ENCODE measurements at regions not wholly inside any gene's neighbourhood (a gene's known extent, or its start where the extent isn't known, plus 50 kb on each side); places are given as distances from the start of the nearest gene placed in this dataset.

DNA sequence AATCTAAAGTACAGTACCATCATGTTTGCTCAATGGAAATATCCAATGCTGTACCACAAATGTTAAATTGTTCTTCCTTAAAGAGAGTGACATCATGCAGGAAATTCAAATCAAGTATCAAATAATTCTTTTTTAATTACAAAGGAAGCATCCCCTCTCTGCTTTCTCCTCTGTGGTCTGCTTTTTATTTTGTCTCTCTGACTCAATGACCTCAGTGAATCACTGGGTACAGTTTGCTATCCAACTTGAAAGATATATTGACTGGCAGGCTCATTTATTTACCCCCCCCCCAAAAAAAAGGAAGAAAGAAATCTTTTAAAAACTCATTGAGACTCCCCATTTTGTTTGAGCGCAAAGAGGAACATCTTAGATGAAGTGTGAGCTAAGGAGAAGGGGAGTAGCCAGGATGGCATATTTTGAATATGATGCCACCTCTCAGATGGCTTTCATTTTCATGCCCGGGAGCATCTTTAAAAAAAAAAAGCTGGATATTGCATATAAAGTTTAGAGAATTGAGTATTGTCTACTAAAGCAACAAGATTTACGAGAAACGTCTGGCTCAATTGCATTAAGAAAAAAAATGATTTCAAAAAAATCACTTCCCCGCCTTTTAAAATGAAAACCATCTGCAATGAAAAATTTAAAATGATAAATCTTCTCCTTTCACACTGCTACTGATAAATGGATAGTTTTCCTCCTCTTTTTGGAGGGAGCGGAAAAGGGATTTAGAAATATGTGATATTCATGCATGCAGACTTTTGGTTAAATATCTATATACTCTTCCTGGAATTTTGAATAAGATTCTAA is 307.1 kb upstream of the DPH6 start:
- no peak for DNase-seq
- no peaks in the 10 kb centered on the region for H3K4me1 Mint-ChIP-seq
- Histone ChIP-seq H3K27ac (ENCODE audit: insufficient read depth, low read length, poor library complexity, severe bottlenecking) (no peak overlapping the region), H3K36me3 (ENCODE audit: control insufficient read depth, insufficient read depth, low read length) (no peaks in the 10 kb centered on the region), H3K4me3 (ENCODE audit: low read depth, low read length) (no peak overlapping the region), H3K27me3 (ENCODE audit: control insufficient read depth, insufficient read depth, low read length) (no peaks in the 10 kb centered on the region), H3K9me3 (ENCODE audit: control insufficient read depth in 2 of 2, low read length in 2 of 2) (no peaks in the 10 kb centered on the region), H3K4me1 (ENCODE audit: control insufficient read depth, insufficient read depth, low read length, poor library complexity, severe bottlenecking) (no peaks in the 10 kb centered on the region)
- no peak overlapping the region for H3K4me3 Mint-ChIP-seq
- no peak overlapping the region for H3K27ac Mint-ChIP-seq
- H3K27me3 Mint-ChIP-seq, result no peaks in the 10 kb centered on the region
- peaks cover 0 to 4% (median 0%) of the 10 kb centered on the region in 7 donors for H3K9me3 Mint-ChIP-seq
- H3K36me3 Mint-ChIP-seq, result no peaks in the 10 kb centered on the region
- ATAC-seq (ENCODE audit: low read depth in 2 of 2), result no peak

DNA sequence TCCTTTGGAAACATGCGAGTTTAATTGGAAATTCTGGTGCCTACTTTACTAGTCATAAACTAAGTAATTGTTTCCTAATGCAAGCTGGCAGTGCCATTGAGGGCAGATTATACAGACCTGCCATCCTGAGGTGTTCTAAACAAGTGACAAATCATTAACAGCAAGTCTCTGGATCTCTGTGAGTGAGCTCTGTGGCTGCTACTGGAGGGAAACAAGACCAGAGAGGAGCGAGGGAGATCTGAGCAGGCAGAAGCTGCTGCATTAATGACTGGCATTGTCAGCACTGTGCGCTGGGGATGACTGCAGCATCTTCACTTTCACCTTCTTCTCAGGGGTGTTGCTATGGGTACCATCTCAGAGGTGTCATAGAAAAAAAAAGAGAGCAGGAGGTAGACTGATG is 308.4 kb upstream of the DPH6 start:
- Histone ChIP-seq H3K9me3 (ENCODE audit: control insufficient read depth in 2 of 2, low read length in 2 of 2) (no peaks in the 10 kb centered on the region), H3K27ac (ENCODE audit: insufficient read depth, low read length, poor library complexity, severe bottlenecking) (no peak overlapping the region), H3K4me1 (ENCODE audit: control insufficient read depth, insufficient read depth, low read length, poor library complexity, severe bottlenecking) (no peaks in the 10 kb centered on the region), H3K27me3 (ENCODE audit: control insufficient read depth, insufficient read depth, low read length) (no peaks in the 10 kb centered on the region), H3K36me3 (ENCODE audit: control insufficient read depth, insufficient read depth, low read length) (no peaks in the 10 kb centered on the region), H3K4me3 (ENCODE audit: low read depth, low read length) (no peak overlapping the region)
- Mint-ChIP-seq H3K4me1 (no peaks in the 10 kb centered on the region), H3K4me3 (no peak overlapping the region), H3K9me3 (peaks cover 0 to 4% (median 2%) of the 10 kb centered on the region in 7 donors), H3K27ac (no peak overlapping the region), H3K27me3 (no peaks in the 10 kb centered on the region), H3K36me3 (no peaks in the 10 kb centered on the region)
- DNase-seq (no peak), ATAC-seq (ENCODE audit: low read depth in 2 of 2) (no peak)

DNA sequence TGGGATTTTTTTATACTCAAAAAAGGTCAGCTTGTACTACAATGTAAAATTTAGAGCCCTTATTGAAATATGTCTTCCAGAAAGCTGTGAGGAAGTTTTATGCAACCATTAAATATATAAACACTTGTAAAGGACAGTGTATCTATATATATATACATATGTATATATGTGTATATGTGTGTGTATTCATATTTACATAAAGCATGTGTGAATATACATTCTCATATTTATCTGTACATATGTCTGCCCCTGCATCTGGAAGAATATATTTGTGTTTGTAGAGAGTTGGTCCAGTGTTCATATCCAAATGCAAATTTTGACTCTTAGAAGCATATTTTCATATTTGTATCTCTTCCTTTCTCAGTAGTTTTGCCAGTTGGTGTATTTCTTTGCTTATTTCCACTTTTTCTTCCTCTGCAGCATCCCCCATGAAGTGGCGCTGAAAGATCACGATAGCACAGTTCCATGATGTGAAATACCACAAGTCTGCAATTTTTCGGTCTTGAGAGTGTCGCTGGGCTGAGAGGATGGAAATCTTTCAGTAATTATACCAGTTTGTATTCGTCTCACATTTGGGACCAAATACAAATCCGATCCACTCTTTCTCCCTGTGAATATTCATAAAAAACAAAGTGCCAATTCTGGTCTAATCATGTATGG is 311.7 kb upstream of the DPH6 start:
- H3K4me3 ChIP-seq (ENCODE audit: low read depth, low read length), result no peak overlapping the region
- Mint-ChIP-seq H3K27ac (no peak overlapping the region), H3K27me3 (no peaks in the 10 kb centered on the region), H3K4me3 (no peak overlapping the region), H3K9me3 (peaks cover 0 to 5% (median 2%) of the 10 kb centered on the region in 7 donors), H3K4me1 (no peaks in the 10 kb centered on the region), H3K36me3 (no peaks in the 10 kb centered on the region)
- H3K4me1 ChIP-seq (ENCODE audit: control insufficient read depth, insufficient read depth, low read length, poor library complexity, severe bottlenecking), result no peaks in the 10 kb centered on the region
- H3K9me3 ChIP-seq (ENCODE audit: control insufficient read depth in 2 of 2, low read length in 2 of 2), result no peaks in the 10 kb centered on the region
- no peaks in the 10 kb centered on the region for H3K27me3 ChIP-seq (ENCODE audit: control insufficient read depth, insufficient read depth, low read length)
- ATAC-seq (ENCODE audit: low read depth in 2 of 2) (no peak), DNase-seq (no peak)
- H3K36me3 ChIP-seq (ENCODE audit: control insufficient read depth, insufficient read depth, low read length), result no peaks in the 10 kb centered on the region
- no peak overlapping the region for H3K27ac ChIP-seq (ENCODE audit: insufficient read depth, low read length, poor library complexity, severe bottlenecking)

DNA sequence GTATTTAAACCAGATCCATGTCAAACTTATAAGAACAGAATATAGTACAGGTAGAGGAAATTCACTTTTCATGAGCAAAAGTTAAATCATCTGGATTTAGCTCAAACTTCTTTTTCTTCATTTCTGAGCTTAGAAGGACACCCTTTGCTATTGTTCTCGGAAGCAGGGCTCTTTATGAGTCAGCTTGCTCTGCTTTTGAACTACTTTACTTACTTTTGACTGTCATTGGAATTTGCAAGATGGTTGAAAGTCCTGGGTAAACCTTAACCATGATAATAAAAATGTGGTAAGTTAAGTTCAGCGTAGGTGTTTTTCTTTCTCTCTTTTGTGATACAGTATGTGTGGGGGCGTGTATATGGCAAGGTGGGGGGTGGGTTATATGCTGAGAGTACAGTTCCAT is 312.7 kb upstream of the DPH6 start:
- Histone ChIP-seq H3K9me3 (ENCODE audit: control insufficient read depth in 2 of 2, low read length in 2 of 2) (no peaks in the 10 kb centered on the region), H3K4me3 (ENCODE audit: low read depth, low read length) (no peak overlapping the region), H3K27me3 (ENCODE audit: control insufficient read depth, insufficient read depth, low read length) (no peaks in the 10 kb centered on the region), H3K4me1 (ENCODE audit: control insufficient read depth, insufficient read depth, low read length, poor library complexity, severe bottlenecking) (no peaks in the 10 kb centered on the region), H3K27ac (ENCODE audit: insufficient read depth, low read length, poor library complexity, severe bottlenecking) (no peak overlapping the region), H3K36me3 (ENCODE audit: control insufficient read depth, insufficient read depth, low read length) (no peaks in the 10 kb centered on the region)
- H3K4me1 Mint-ChIP-seq, result no peaks in the 10 kb centered on the region
- H3K9me3 Mint-ChIP-seq, result peaks cover 0 to 4% (median 2%) of the 10 kb centered on the region in 7 donors
- no peak for DNase-seq
- H3K27ac Mint-ChIP-seq, result no peak overlapping the region
- no peaks in the 10 kb centered on the region for H3K36me3 Mint-ChIP-seq
- no peak for ATAC-seq (ENCODE audit: low read depth in 2 of 2)
- no peak overlapping the region for H3K4me3 Mint-ChIP-seq
- no peaks in the 10 kb centered on the region for H3K27me3 Mint-ChIP-seq

DNA sequence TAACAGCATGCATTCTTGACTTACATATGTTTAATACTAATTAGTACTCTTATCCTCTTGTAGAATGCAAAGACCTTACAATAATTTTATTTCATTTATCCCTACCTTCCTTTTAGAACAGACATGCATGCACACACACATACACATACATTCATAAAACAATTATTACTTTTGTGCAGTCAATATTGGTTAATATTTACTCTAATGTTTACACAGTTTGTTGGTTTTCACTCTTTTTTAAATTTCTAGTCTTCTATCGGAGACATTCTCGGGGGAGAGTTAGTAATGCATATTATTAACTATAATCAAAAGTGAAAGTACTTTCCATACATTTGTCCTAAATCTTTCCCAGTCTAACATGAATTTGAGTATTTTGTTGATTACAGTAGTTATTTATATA is 317.7 kb upstream of the DPH6 start:
- H3K36me3 ChIP-seq (ENCODE audit: control insufficient read depth, insufficient read depth, low read length), result no peaks in the 10 kb centered on the region
- H3K4me3 ChIP-seq (ENCODE audit: low read depth, low read length), result no peak overlapping the region
- no peaks in the 10 kb centered on the region for H3K9me3 ChIP-seq (ENCODE audit: control insufficient read depth in 2 of 2, low read length in 2 of 2)
- no peaks in the 10 kb centered on the region for H3K27me3 ChIP-seq (ENCODE audit: control insufficient read depth, insufficient read depth, low read length)
- no peak overlapping the region for H3K27ac Mint-ChIP-seq
- no peak overlapping the region for H3K4me3 Mint-ChIP-seq
- H3K4me1 Mint-ChIP-seq, result no peaks in the 10 kb centered on the region
- no peak for DNase-seq
- peaks cover 0 to 5% (median 2%) of the 10 kb centered on the region in 7 donors for H3K9me3 Mint-ChIP-seq
- no peak overlapping the region for H3K27ac ChIP-seq (ENCODE audit: insufficient read depth, low read length, poor library complexity, severe bottlenecking)
- no peaks in the 10 kb centered on the region for H3K27me3 Mint-ChIP-seq
- H3K4me1 ChIP-seq (ENCODE audit: control insufficient read depth, insufficient read depth, low read length, poor library complexity, severe bottlenecking), result no peaks in the 10 kb centered on the region
- ATAC-seq (ENCODE audit: low read depth in 2 of 2), result no peak
- no peaks in the 10 kb centered on the region for H3K36me3 Mint-ChIP-seq

DNA sequence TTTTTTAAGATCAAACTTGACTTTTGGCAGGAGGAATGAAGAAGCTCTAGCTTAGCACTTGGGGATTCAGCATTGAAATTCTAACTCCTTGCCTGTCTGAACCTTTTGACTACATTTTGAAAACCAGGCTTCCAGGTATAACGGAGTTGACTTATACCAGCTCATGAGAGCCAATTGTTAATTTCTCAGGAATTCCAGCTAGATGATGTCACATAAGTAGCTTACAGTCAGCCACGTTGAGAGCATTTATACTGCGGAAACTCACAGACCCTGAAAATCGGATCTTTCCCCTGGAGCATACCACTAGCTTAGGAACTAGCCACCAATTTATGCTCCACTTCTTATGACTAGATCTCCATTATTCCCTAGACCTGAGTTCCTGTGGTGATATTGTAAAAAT is 321.4 kb upstream of the DPH6 start:
- no peaks in the 10 kb centered on the region for H3K36me3 ChIP-seq (ENCODE audit: control insufficient read depth, insufficient read depth, low read length)
- DNase-seq, result no peak
- H3K27me3 Mint-ChIP-seq, result no peaks in the 10 kb centered on the region

DNA sequence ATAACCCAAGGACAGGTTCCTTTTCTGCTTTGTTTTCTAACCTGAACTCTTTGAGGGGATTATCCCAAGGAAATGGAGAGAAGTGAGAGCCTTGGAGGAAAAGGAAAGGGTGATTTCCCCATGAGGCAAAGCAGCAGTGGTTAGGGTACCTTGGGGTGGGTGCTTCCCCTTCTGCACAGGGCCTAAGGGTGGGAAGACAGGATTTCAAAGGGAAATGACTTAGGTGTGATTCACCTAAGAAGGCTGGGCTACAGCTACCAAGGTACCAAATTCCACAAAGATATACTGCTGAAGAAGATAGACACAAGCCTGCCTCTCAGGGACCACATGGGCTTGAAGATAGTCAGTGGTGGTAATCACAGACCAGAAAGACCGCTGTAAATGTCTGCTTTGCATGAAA is 325.3 kb upstream of the DPH6 start:
- Mint-ChIP-seq H3K9me3 (peaks cover 0 to 5% (median 2%) of the 10 kb centered on the region in 7 donors), H3K4me1 (no peaks in the 10 kb centered on the region), H3K27me3 (no peaks in the 10 kb centered on the region), H3K27ac (no peak overlapping the region), H3K36me3 (no peaks in the 10 kb centered on the region), H3K4me3 (no peak overlapping the region)
- Histone ChIP-seq H3K4me3 (ENCODE audit: low read depth, low read length) (no peak overlapping the region), H3K36me3 (ENCODE audit: control insufficient read depth, insufficient read depth, low read length) (no peaks in the 10 kb centered on the region), H3K4me1 (ENCODE audit: control insufficient read depth, insufficient read depth, low read length, poor library complexity, severe bottlenecking) (no peaks in the 10 kb centered on the region), H3K9me3 (ENCODE audit: control insufficient read depth in 2 of 2, low read length in 2 of 2) (no peaks in the 10 kb centered on the region), H3K27me3 (ENCODE audit: control insufficient read depth, insufficient read depth, low read length) (no peaks in the 10 kb centered on the region), H3K27ac (ENCODE audit: insufficient read depth, low read length, poor library complexity, severe bottlenecking) (no peak overlapping the region)
- ATAC-seq (ENCODE audit: low read depth in 2 of 2) (no peak), DNase-seq (no peak)

More for the DNA sequence above, 321.4 kb upstream of the DPH6 start:
- Mint-ChIP-seq H3K27ac (no peak overlapping the region), H3K4me3 (no peak overlapping the region), H3K9me3 (peaks cover 0 to 5% (median 2%) of the 10 kb centered on the region in 7 donors), H3K4me1 (no peaks in the 10 kb centered on the region), H3K36me3 (no peaks in the 10 kb centered on the region)
- Histone ChIP-seq H3K27me3 (ENCODE audit: control insufficient read depth, insufficient read depth, low read length) (no peaks in the 10 kb centered on the region), H3K27ac (ENCODE audit: insufficient read depth, low read length, poor library complexity, severe bottlenecking) (no peak overlapping the region), H3K4me1 (ENCODE audit: control insufficient read depth, insufficient read depth, low read length, poor library complexity, severe bottlenecking) (no peaks in the 10 kb centered on the region), H3K9me3 (ENCODE audit: control insufficient read depth in 2 of 2, low read length in 2 of 2) (no peaks in the 10 kb centered on the region), H3K4me3 (ENCODE audit: low read depth, low read length) (no peak overlapping the region)
- no peak for ATAC-seq (ENCODE audit: low read depth in 2 of 2)

DNA sequence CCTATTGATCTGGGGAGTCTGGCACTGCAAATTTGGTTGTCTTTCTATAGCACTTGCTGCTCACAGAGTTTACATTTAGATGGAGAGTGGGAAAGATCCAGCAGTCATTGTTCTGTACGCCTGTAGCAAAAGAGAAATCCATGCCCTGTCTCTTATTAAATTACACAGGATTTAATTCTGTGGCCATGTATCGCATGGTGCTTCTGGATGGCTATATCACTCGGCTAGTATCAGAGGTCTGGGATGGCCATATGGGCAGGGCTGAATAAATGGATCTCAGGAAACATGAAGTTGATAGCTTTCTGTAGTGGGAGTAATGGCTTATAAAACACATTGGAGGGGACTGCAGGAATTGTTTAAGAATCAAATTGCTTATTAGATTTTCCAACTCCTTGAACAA is 325.8 kb upstream of the DPH6 start:
- Mint-ChIP-seq H3K9me3 (peaks cover 0 to 5% (median 2%) of the 10 kb centered on the region in 7 donors), H3K4me3 (no peak overlapping the region), H3K36me3 (no peaks in the 10 kb centered on the region), H3K27me3 (no peaks in the 10 kb centered on the region), H3K27ac (no peak overlapping the region), H3K4me1 (no peaks in the 10 kb centered on the region)
- Histone ChIP-seq H3K27ac (ENCODE audit: insufficient read depth, low read length, poor library complexity, severe bottlenecking) (no peak overlapping the region), H3K36me3 (ENCODE audit: control insufficient read depth, insufficient read depth, low read length) (no peaks in the 10 kb centered on the region), H3K9me3 (ENCODE audit: control insufficient read depth in 2 of 2, low read length in 2 of 2) (no peaks in the 10 kb centered on the region), H3K4me3 (ENCODE audit: low read depth, low read length) (no peak overlapping the region), H3K27me3 (ENCODE audit: control insufficient read depth, insufficient read depth, low read length) (no peaks in the 10 kb centered on the region), H3K4me1 (ENCODE audit: control insufficient read depth, insufficient read depth, low read length, poor library complexity, severe bottlenecking) (no peaks in the 10 kb centered on the region)
- no peak for DNase-seq
- no peak for ATAC-seq (ENCODE audit: low read depth in 2 of 2)

Data from CD4-positive, CD25-positive, alpha-beta regulatory T cell (primary cell).